ENCODE measurements at regions not wholly inside any gene's neighbourhood (a gene's known extent, or its start where the extent isn't known, plus 50 kb on each side); places are given as distances from the start of the nearest gene placed in this dataset.

DNA sequence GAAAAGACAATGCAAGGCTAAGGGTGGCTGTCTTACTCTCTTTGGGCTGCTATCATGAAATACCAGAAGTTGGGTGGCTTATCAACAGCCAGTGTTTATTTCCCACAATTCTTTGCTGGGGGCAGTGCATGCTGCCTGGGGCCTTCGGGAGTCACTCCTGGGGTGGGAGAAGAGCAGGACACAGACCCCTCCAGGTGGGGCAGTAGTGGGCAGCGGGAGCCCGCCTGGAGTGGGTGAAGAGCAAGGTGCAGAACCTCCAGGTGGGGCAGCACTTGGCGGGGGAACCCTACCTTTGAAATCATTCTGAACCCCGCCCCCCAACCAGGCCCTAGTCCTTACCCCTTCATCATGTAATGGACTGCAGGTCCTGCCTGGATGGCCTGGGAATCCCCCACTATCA lies 69.6 kb upstream of the THBS2 start:
- DNase-seq: no peak

DNA sequence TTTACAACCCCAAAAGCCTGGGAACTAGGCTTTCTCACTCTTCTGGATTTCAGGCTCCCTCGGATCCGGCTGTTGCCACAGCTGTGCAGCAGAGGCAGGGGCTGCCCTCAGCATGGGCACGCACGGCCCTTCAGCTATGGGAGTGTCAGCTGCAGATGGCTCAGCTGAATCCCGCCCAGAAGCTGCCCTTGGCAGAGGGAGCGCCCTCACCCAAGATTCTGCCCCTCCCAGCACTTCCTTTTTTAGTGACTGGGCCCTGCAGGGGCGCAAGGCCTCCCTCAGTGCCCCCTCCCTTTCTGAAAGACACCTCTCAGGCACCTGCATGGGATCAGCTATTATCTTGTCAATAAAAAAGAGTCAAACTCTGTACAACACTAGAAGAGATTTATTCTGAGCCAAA lies 67.9 kb upstream of the THBS2 start:
- no peak overlapping the region for H3K18ac ChIP-seq (ENCODE audit: low read length)
- H3K23ac ChIP-seq (ENCODE audit: low read length): no peak overlapping the region
- H2BK120ac ChIP-seq (ENCODE audit: low read depth, low read length): no peak overlapping the region
- H4K8ac ChIP-seq (ENCODE audit: low read depth, low read length): no peak overlapping the region
- no peak overlapping the region for H4K5ac ChIP-seq (ENCODE audit: low read length)
- no peak overlapping the region for H3K9ac ChIP-seq (ENCODE audit: low read length)
- no peaks in the 10 kb centered on the region for H3K79me1 ChIP-seq (ENCODE audit: low read length)
- H3K27me3 ChIP-seq (ENCODE audit: insufficient read depth, low read length, poor library complexity): no peaks in the 10 kb centered on the region
- no peaks in the 10 kb centered on the region for H3K36me3 ChIP-seq (ENCODE audit: control insufficient read depth, insufficient read depth, low read length)
- no peak overlapping the region for H3K56ac ChIP-seq (ENCODE audit: low read length)
- H3K27ac ChIP-seq (ENCODE audit: low read depth, low read length): no peak overlapping the region
- no peak overlapping the region for H3K4me3 ChIP-seq (ENCODE audit: low read length)
- H2AK5ac ChIP-seq (ENCODE audit: low read length): no peak overlapping the region
- H2BK15ac ChIP-seq (replicated peaks; ENCODE audit: low read depth): no peak overlapping the region
- no peaks in the 10 kb centered on the region for H3K4me1 ChIP-seq (ENCODE audit: control insufficient read depth, low read depth, low read length)
- no peaks in the 10 kb centered on the region for H3K79me2 ChIP-seq (ENCODE audit: control insufficient read depth, insufficient read depth, low read length)
- H2BK5ac ChIP-seq (ENCODE audit: low read length): no peak overlapping the region
- H3K4ac ChIP-seq (ENCODE audit: low read depth, low read length): no peak overlapping the region
- WGBS (ENCODE audit: extremely low coverage, insufficient coverage, low lambda C conversion rate): no CpG with 5 or more reads among the region's 7 CpGs
- DNase-seq: no peak
- H3K4me2 ChIP-seq (ENCODE audit: low read length): no peak overlapping the region

More for the DNA sequence above, 69.6 kb upstream of the THBS2 start:
- H3K56ac ChIP-seq (ENCODE audit: low read length): no peak overlapping the region
- H3K23ac ChIP-seq (ENCODE audit: low read length): no peak overlapping the region
- no peak overlapping the region for H4K5ac ChIP-seq (ENCODE audit: low read length)
- H3K9ac ChIP-seq (ENCODE audit: low read length): no peak overlapping the region
- H3K4me3 ChIP-seq (ENCODE audit: low read length): no peak overlapping the region
- no peak overlapping the region for H3K18ac ChIP-seq (ENCODE audit: low read length)
- WGBS (ENCODE audit: extremely low coverage, insufficient coverage, low lambda C conversion rate): no CpG with 5 or more reads among the region's 5 CpGs
- no peak overlapping the region for H3K4ac ChIP-seq (ENCODE audit: low read depth, low read length)
- H3K27me3 ChIP-seq (ENCODE audit: insufficient read depth, low read length, poor library complexity): no peaks in the 10 kb centered on the region
- H2BK120ac ChIP-seq (ENCODE audit: low read depth, low read length): no peak overlapping the region
- H3K79me1 ChIP-seq (ENCODE audit: low read length): no peaks in the 10 kb centered on the region
- no peak overlapping the region for H2AK5ac ChIP-seq (ENCODE audit: low read length)
- no peak overlapping the region for H3K27ac ChIP-seq (ENCODE audit: low read depth, low read length)
- H4K8ac ChIP-seq (ENCODE audit: low read depth, low read length): no peak overlapping the region
- H3K36me3 ChIP-seq (ENCODE audit: control insufficient read depth, insufficient read depth, low read length): no peaks in the 10 kb centered on the region
- H2BK5ac ChIP-seq (ENCODE audit: low read length): no peak overlapping the region
- H2BK15ac ChIP-seq (replicated peaks; ENCODE audit: low read depth): no peak overlapping the region
- H3K4me1 ChIP-seq (ENCODE audit: control insufficient read depth, low read depth, low read length): no peaks in the 10 kb centered on the region
- no peak overlapping the region for H3K4me2 ChIP-seq (ENCODE audit: low read length)
- no peaks in the 10 kb centered on the region for H3K79me2 ChIP-seq (ENCODE audit: control insufficient read depth, insufficient read depth, low read length)

DNA sequence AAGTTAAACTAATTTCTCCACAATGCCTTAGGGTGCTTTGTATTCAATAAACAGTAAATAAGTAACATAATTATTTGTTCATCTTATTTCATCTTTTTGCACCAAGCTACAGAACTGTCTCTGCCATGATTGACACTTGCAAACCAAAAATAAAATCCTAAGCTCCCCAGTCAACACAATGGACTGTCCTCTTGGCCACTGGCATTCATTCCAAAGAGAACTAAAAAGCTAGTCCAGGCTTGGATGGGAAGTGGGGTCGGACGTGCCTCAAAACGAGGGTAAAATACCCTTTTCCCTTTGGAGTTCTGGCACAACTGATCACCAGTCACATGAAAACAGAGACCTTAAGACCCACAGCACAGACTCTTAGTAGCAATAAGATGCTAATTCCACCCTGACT lies 66.4 kb upstream of the THBS2 start:
- Histone ChIP-seq H3K27ac (ENCODE audit: low read depth, low read length) (no peak overlapping the region), H3K4me1 (ENCODE audit: control insufficient read depth, low read depth, low read length) (no peaks in the 10 kb centered on the region), H3K27me3 (ENCODE audit: insufficient read depth, low read length, poor library complexity) (no peaks in the 10 kb centered on the region), H3K56ac (ENCODE audit: low read length) (no peak overlapping the region), H3K18ac (ENCODE audit: low read length) (no peak overlapping the region), H3K4me3 (ENCODE audit: low read length) (no peak overlapping the region), H3K4me2 (ENCODE audit: low read length) (no peak overlapping the region), H2BK5ac (ENCODE audit: low read length) (no peak overlapping the region), H3K36me3 (ENCODE audit: control insufficient read depth, insufficient read depth, low read length) (no peaks in the 10 kb centered on the region), H3K23ac (ENCODE audit: low read length) (no peak overlapping the region), H2BK120ac (ENCODE audit: low read depth, low read length) (no peak overlapping the region), H2BK15ac (replicated peaks; ENCODE audit: low read depth) (no peak overlapping the region), H3K79me1 (ENCODE audit: low read length) (no peaks in the 10 kb centered on the region), H3K4ac (ENCODE audit: low read depth, low read length) (no peak overlapping the region), H3K9ac (ENCODE audit: low read length) (no peak overlapping the region), H3K79me2 (ENCODE audit: control insufficient read depth, insufficient read depth, low read length) (no peaks in the 10 kb centered on the region), H4K5ac (ENCODE audit: low read length) (no peak overlapping the region), H2AK5ac (ENCODE audit: low read length) (no peak overlapping the region), H4K8ac (ENCODE audit: low read depth, low read length) (no peak overlapping the region)
- no peak for DNase-seq
- no CpG with 5 or more reads among the region's 3 CpGs for WGBS (ENCODE audit: extremely low coverage, insufficient coverage, low lambda C conversion rate)

DNA sequence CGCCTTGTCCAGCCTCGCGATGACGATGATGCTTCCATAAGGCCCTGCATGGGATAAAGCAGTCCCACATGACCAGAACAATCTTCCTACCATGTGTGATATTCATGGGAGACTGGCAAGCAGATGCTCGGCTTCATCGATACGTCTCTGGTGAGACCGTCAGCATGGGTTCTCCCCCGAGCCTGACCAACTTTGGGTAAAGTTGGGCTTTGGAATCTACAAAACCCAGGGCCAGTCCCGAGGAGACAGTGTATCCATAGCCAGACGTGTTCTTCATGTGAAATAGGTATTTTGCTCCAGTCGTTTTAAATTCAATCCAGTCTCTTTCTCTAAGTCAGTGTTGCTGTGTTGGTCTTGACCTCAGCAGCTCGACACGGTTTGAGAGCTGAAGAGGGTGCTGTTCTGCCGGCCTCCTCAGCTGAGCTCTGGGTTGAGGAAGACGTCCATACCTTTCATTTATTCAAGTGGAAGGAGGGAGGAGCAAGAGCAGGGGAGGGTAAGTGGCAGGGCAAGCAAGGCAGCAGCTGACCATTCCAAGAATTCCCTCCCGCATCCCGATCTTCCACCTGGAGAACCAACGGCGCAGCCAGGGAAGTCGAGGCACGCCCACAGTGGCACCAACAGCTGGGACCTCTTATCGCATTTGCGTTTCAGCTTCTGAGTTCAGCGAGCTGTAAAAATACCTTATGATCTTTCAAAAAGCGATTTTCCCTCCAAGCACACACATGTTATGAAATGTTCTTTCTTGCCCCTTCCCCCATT lies 64.0 kb upstream of the THBS2 start:
- H3K4me1 ChIP-seq (ENCODE audit: control insufficient read depth, low read depth, low read length): no peaks in the 10 kb centered on the region
- no peak overlapping the region for H2BK15ac ChIP-seq (replicated peaks; ENCODE audit: low read depth)
- no peak overlapping the region for H2AK5ac ChIP-seq (ENCODE audit: low read length)
- H2BK5ac ChIP-seq (ENCODE audit: low read length): no peak overlapping the region
- no peak overlapping the region for H3K4ac ChIP-seq (ENCODE audit: low read depth, low read length)
- H3K36me3 ChIP-seq (ENCODE audit: control insufficient read depth, insufficient read depth, low read length): no peaks in the 10 kb centered on the region
- no peak overlapping the region for H4K5ac ChIP-seq (ENCODE audit: low read length)
- no peaks in the 10 kb centered on the region for H3K27me3 ChIP-seq (ENCODE audit: insufficient read depth, low read length, poor library complexity)
- no peak overlapping the region for H3K27ac ChIP-seq (ENCODE audit: low read depth, low read length)
- H3K18ac ChIP-seq (ENCODE audit: low read length): no peak overlapping the region
- H2BK120ac ChIP-seq (ENCODE audit: low read depth, low read length): no peak overlapping the region
- no peaks in the 10 kb centered on the region for H3K79me2 ChIP-seq (ENCODE audit: control insufficient read depth, insufficient read depth, low read length)
- H3K79me1 ChIP-seq (ENCODE audit: low read length): no peaks in the 10 kb centered on the region
- no CpG with 5 or more reads among the region's 26 CpGs for WGBS (ENCODE audit: extremely low coverage, insufficient coverage, low lambda C conversion rate)
- H3K23ac ChIP-seq (ENCODE audit: low read length): no peak overlapping the region
- H4K8ac ChIP-seq (ENCODE audit: low read depth, low read length): no peak overlapping the region
- no peak overlapping the region for H3K9ac ChIP-seq (ENCODE audit: low read length)
- H3K4me2 ChIP-seq (ENCODE audit: low read length): no peak overlapping the region
- DNase-seq: no peak
- H3K56ac ChIP-seq (ENCODE audit: low read length): no peak overlapping the region
- no peak overlapping the region for H3K4me3 ChIP-seq (ENCODE audit: low read length)

DNA sequence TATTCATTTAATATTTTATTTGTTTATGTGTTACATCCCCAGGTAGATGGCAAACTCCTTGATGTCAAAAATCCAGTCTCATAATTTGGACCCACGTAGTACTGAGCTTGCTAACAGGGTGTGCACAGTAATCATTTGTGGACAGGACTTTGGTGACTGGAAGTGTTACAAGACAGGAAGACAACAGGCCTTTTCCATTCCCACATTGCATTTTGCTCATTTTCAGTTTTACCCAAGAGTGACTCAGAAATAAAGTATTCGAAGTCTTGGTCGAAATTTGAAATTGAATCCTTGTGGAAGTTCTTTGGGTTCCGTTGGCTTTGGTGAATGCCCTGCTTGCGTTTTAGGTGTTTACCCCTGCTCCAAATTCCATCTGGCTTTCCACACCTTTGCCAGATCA lies 63.0 kb upstream of the THBS2 start:
- Histone ChIP-seq H3K4me2 (ENCODE audit: low read length) (no peak overlapping the region), H4K8ac (ENCODE audit: low read depth, low read length) (no peak overlapping the region), H3K36me3 (ENCODE audit: control insufficient read depth, insufficient read depth, low read length) (no peaks in the 10 kb centered on the region), H3K23ac (ENCODE audit: low read length) (no peak overlapping the region), H2BK5ac (ENCODE audit: low read length) (no peak overlapping the region), H2BK120ac (ENCODE audit: low read depth, low read length) (no peak overlapping the region), H3K79me1 (ENCODE audit: low read length) (no peaks in the 10 kb centered on the region), H2BK15ac (replicated peaks; ENCODE audit: low read depth) (no peak overlapping the region), H3K27ac (ENCODE audit: low read depth, low read length) (no peak overlapping the region), H3K18ac (ENCODE audit: low read length) (no peak overlapping the region), H3K79me2 (ENCODE audit: control insufficient read depth, insufficient read depth, low read length) (no peaks in the 10 kb centered on the region), H2AK5ac (ENCODE audit: low read length) (no peak overlapping the region), H3K4me3 (ENCODE audit: low read length) (no peak overlapping the region), H3K9ac (ENCODE audit: low read length) (no peak overlapping the region), H3K56ac (ENCODE audit: low read length) (no peak overlapping the region), H3K4me1 (ENCODE audit: control insufficient read depth, low read depth, low read length) (no peaks in the 10 kb centered on the region), H3K4ac (ENCODE audit: low read depth, low read length) (no peak overlapping the region), H4K5ac (ENCODE audit: low read length) (no peak overlapping the region), H3K27me3 (ENCODE audit: insufficient read depth, low read length, poor library complexity) (no peaks in the 10 kb centered on the region)
- no peak for DNase-seq
- no CpG with 5 or more reads among the region's 5 CpGs for WGBS (ENCODE audit: extremely low coverage, insufficient coverage, low lambda C conversion rate)

Data from mesendoderm (in vitro differentiated cells).